ENCODE measurements at regions not wholly inside any gene's neighbourhood (a gene's known extent, or its start where the extent isn't known, plus 50 kb on each side); places are given as distances from the start of the nearest gene placed in this dataset.
A peak's percentile ranks its signal among the peaks of the same experiment; 100 is the strongest.

- ATAC-seq (peak in 3 of 4 donors; percentile 61 to 82 (median 81)), DNase-seq (no peak), FAIRE-seq (peak; percentile 29)
- Histone ChIP-seq H3K4me3 (no peak overlapping the region), H3K27me3 (no peaks in the 10 kb centered on the region), H3K27ac (no peak overlapping the region), H3K4me1 (no peaks in the 10 kb centered on the region), H3K9me3 (no peaks in the 10 kb centered on the region), H3K36me3 (no peaks in the 10 kb centered on the region)
- WGBS, 2 donors = 43 to 45% methylated on average over 2 of the region's 2 CpGs
- TF ChIP-seq, protein P1, sequence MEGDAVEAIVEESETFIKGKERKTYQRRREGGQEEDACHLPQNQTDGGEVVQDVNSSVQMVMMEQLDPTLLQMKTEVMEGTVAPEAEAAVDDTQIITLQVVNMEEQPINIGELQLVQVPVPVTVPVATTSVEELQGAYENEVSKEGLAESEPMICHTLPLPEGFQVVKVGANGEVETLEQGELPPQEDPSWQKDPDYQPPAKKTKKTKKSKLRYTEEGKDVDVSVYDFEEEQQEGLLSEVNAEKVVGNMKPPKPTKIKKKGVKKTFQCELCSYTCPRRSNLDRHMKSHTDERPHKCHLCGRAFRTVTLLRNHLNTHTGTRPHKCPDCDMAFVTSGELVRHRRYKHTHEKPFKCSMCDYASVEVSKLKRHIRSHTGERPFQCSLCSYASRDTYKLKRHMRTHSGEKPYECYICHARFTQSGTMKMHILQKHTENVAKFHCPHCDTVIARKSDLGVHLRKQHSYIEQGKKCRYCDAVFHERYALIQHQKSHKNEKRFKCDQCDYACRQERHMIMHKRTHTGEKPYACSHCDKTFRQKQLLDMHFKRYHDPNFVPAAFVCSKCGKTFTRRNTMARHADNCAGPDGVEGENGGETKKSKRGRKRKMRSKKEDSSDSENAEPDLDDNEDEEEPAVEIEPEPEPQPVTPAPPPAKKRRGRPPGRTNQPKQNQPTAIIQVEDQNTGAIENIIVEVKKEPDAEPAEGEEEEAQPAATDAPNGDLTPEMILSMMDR (IDR thresholded peaks at IDR 0.05) = peak in 1 of 4 donors; percentile 13
- intact Hi-C loops (cut with DNase I) = no loop called here
Measured at GRCh38 chr10:94076325-94076841, 82.7 kb downstream of the PLCE1 start.

GRCh38 chr10:94077042-94077441 lies 83.3 kb downstream of the PLCE1 start:
- ATAC-seq (no peak), FAIRE-seq (no peak), DNase-seq (no peak)
- Histone ChIP-seq H3K4me3 (no peak overlapping the region), H3K27me3 (no peaks in the 10 kb centered on the region), H3K36me3 (no peaks in the 10 kb centered on the region), H3K27ac (no peak overlapping the region), H3K9me3 (no peaks in the 10 kb centered on the region), H3K4me1 (no peaks in the 10 kb centered on the region)
- 69 to 81% methylated on average over 4 of the region's 4 CpGs for WGBS, 2 donors
- intact Hi-C loops (cut with DNase I) = no loop called here
- TF ChIP-seq, protein P1 (IDR thresholded peaks at IDR 0.05) = no peak

DNA sequence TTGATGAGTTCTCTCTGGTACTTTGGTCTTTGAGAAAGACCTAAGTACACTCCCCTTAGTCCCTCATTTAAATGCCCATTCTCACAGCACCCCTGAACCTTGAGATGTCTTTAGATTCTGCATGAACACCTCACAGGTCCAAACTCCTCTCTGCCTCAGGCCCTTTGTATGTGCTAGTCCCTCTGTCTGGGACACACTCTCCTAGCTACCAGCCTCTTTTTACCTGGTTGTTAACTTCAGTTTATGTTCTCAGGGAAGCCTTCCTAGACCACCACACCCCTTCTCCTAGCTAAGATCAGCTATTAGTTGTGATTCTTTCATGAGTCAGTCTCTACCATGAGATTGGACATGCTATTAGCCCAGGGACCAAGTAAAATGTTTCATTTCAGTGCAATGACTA lies 86.4 kb downstream of the PLCE1 start:
- Histone ChIP-seq H3K36me3 (no peaks in the 10 kb centered on the region), H3K9me3 (no peaks in the 10 kb centered on the region), H3K27me3 (no peaks in the 10 kb centered on the region), H3K4me1 (no peaks in the 10 kb centered on the region), H3K4me3 (no peak overlapping the region), H3K27ac (no peak overlapping the region)
- no peak for DNase-seq
- no peak for ATAC-seq
- TF ChIP-seq, protein P1 (IDR thresholded peaks at IDR 0.05) = no peak
- intact Hi-C loops (cut with DNase I) = no loop called here
- no peak for FAIRE-seq

DNA sequence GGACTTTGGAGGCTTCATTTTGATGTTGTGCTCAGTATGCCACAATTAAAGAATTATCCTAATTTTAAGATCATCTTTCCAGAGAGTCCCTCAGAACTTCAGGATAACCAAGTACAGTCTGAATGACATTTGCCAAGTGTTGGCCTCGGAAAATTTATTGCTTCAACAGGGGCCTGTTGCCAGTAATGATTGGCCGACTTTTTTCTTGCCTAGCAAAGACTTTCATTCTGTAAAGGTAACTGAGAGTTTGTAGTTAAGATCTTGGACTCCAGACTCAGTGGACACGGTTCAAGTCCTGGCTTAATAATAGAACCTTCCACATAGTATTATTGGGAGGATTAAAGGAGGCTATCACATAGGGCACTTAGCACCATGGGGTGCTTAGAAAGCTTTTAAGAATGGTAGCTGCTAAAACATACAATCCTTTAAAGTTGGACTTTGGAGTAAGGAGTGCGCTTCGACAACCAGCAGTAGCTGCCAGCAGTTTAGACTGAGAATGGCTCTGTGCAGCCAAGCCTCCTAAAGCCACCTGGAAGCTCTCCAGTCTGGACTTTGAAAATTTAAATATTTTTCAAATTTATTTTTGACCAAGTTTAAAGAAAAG lies 90.0 kb downstream of the PLCE1 start:
- WGBS, 2 donors = 35 to 48% methylated on average over 5 of the region's 5 CpGs
- ATAC-seq = peak in 2 of 4 donors; percentile 40 to 55
- TF ChIP-seq, protein P1 (IDR thresholded peaks at IDR 0.05) = no peak

DNA sequence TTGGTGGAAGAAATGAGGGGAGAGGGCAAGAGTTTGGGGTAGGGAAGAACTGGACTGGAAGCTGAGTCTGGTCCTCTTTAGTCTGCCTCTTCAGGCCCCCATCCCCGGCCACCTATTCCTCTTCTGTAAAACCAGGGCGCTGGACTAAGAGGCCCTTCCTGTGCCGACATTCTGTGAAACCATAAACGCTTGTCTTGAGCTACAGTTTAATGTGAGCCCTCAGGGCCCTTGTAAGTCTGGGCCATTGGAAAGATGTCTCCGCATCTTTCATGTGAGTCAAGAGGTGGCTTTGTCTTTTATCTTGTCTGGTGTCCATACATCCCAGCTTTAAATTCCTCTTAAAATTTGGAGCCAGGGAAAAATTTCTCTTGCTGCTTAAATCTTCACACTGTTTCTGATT lies 90.6 kb downstream of the PLCE1 start:
- DNase-seq (no peak), ATAC-seq (no peak), FAIRE-seq (no peak)
- Histone ChIP-seq H3K27ac (no peak overlapping the region), H3K9me3 (no peaks in the 10 kb centered on the region), H3K4me3 (no peak overlapping the region), H3K27me3 (no peaks in the 10 kb centered on the region), H3K36me3 (no peaks in the 10 kb centered on the region), H3K4me1 (no peaks in the 10 kb centered on the region)
- TF ChIP-seq, protein P1 (IDR thresholded peaks at IDR 0.05) = no peak
- intact Hi-C loops (cut with DNase I) = no loop called here
- WGBS, 2 donors = 95 to 96% methylated on average over 5 of the region's 5 CpGs

More for the DNA sequence above, 90.0 kb downstream of the PLCE1 start:
- H3K36me3 ChIP-seq = no peaks in the 10 kb centered on the region
- H3K27ac ChIP-seq = no peak overlapping the region
- H3K4me1 ChIP-seq = no peaks in the 10 kb centered on the region
- no peaks in the 10 kb centered on the region for H3K27me3 ChIP-seq
- H3K4me3 ChIP-seq = no peak overlapping the region
- intact Hi-C loops (cut with DNase I) = no loop called here
- no peaks in the 10 kb centered on the region for H3K9me3 ChIP-seq
- FAIRE-seq = no peak
- DNase-seq = no peak
